Panc1 (cell line): ENCODE measurements at regions not wholly inside any gene's neighbourhood (a gene's known extent, or its start where the extent isn't known, plus 50 kb on each side); places are given as distances from the start of the nearest gene placed in this dataset.
"Not testable (repeated sequence)": the region's sequence is repeated elsewhere in the genome, so short reads cannot be mapped to it uniquely, and the experiment has no call there.

Experiments used
- ATAC-seq: fragments of 200-7000 bp; cut with Tn5 transposase; 2 replicates; pipeline ENCODE4 v1.9.1; 2020; ENCODE audit warnings: mild to moderate bottlenecking, moderate library complexity
- BruUV-seq: library from RNA; stranded (reverse); fragments of 400-500 nt; replicated peaks from 2 replicates; lab custom pipeline; 2021; lab: Mats Ljungman, UMichigan
- CTCF ChIA-PET: fragments of 300-600 bp; sonication (Branson Sonifier 250); formaldehyde crosslinking; loops from one replicate; lab custom pipeline; 2022; ENCODE audit warnings: antibody characterized with exemption; lab: Charles Lee
- POLR2A ChIA-PET: fragments of 300-600 bp; sonication (Branson Sonifier 250); formaldehyde crosslinking; loops from one replicate; lab custom pipeline; 2022; ENCODE audit warnings: antibody characterized with exemption; lab: Charles Lee
- DNase-seq: peaks from one replicate; pipeline ENCODE4 v3.0.0-alpha.2; 2010; ENCODE audit warnings: low read depth, low spot score
- H3K27ac ChIP-seq: 2 replicates; pipeline ENCODE4 v1.5.1; 2011; ENCODE audit warnings: mild to moderate bottlenecking, low read length, inconsistent platforms
- H3K27me3 ChIP-seq: fragments of 200-500 bp; sonication (Bioruptor generic); 2 replicates; pipeline ENCODE4 v1.6.0; 2014; ENCODE audit warnings: low read length, inconsistent platforms; ENCODE audit not compliant: control insufficient read depth, insufficient read depth
- H3K36me3 ChIP-seq: fragments of 200-500 bp; sonication (Bioruptor generic); 2 replicates; pipeline ENCODE4 v1.5.1; 2014; ENCODE audit warnings: inconsistent platforms, mild to moderate bottlenecking, low read length, moderate library complexity; ENCODE audit not compliant: control insufficient read depth, insufficient read depth
- H3K4me1 ChIP-seq: 2 replicates; pipeline ENCODE4 v1.5.1; 2011; ENCODE audit warnings: inconsistent platforms, mild to moderate bottlenecking, low read length, moderate library complexity; ENCODE audit not compliant: control insufficient read depth, insufficient read depth
- H3K4me3 ChIP-seq, 2 experiments: 2 replicates each; pipeline ENCODE4 v1.5.1; 2011 to 2012; ENCODE audit warnings: low read depth in 2 of 2, low read length in 2 of 2, mild to moderate bottlenecking in 2 of 2, inconsistent platforms in 1 of 2, moderate library complexity in 1 of 2
- H3K9me3 ChIP-seq: fragments of 200-500 bp; sonication (Bioruptor generic); 2 replicates; pipeline ENCODE4 v1.5.1; 2014; ENCODE audit warnings: low read depth, mild to moderate bottlenecking, inconsistent platforms, low read length, moderate library complexity; ENCODE audit not compliant: control insufficient read depth, insufficient read depth
- CTCF ChIP-seq: fragments of 450-650 bp; IDR thresholded peaks from 2 replicates; pipeline ENCODE4 v1.5.1; 2017; ENCODE audit warnings: mild to moderate bottlenecking
- REST ChIP-seq, 2 experiments: IDR thresholded peaks; 2 replicates each; pipeline ENCODE4 v1.6.1; 2011 to 2012; ENCODE audit warnings: low read depth in 2 of 2, control low read depth in 1 of 2, low read length in 1 of 2, mild to moderate bottlenecking in 1 of 2, moderate library complexity in 1 of 2; ENCODE audit not compliant: insufficient read depth in 1 of 2
- SIN3A ChIP-seq: IDR thresholded peaks from 2 replicates; pipeline ENCODE4 v1.6.1; 2012; ENCODE audit warnings: low read depth, mild to moderate bottlenecking, low read length, moderate library complexity, borderline replicate concordance; ENCODE audit not compliant: insufficient read depth
- in situ Hi-C: cut with HindIII; loops from 2 replicates; pipeline ENCODE4 v1.10.0; 2016; ENCODE audit warnings: low sequenced_read_pairs, low pct_unique_long_range_greater_than_20kb
- intact Hi-C: fragments of 100-400 bp; cut with micrococcal nuclease; formaldehyde crosslinking; loops from one replicate; pipeline ENCODE4 v1.10.0; 2022; ENCODE audit not compliant: unreplicated experiment

- DNase-seq (no peak), ATAC-seq (no peak)
- Histone ChIP-seq H3K36me3 (no peaks in the 10 kb centered on the region), H3K27me3 (no peaks in the 10 kb centered on the region), H3K9me3 (no peaks in the 10 kb centered on the region), H3K27ac (no peak overlapping the region), H3K4me1 (no peaks in the 10 kb centered on the region), H3K4me3 (no peak overlapping the region)
- intact Hi-C loops, result no loop called here
- CTCF ChIA-PET, result no interaction called here
- in situ Hi-C loops, result no loop called here
- TF ChIP-seq SIN3A (no peak), REST (IDR thresholded peaks at IDR 0.05; ENCODE audit: insufficient read depth in 1 of 2, low read depth in 2 of 2, low read length in 1 of 2) (no peak)
- POLR2A ChIA-PET, result no interaction called here
- BruUV-seq, result no TSS peak
Observed at GRCh38 chr3:75254685-75255084, 409.4 kb upstream of the FRG2C start.

GRCh38 chr3:75258825-75259683 is 405.1 kb upstream of the FRG2C start:
- intact Hi-C loops, H3K27me3 ChIP-seq, POLR2A ChIA-PET, H3K4me1 ChIP-seq, H3K4me3 ChIP-seq, CTCF ChIA-PET, H3K27ac ChIP-seq, BruUV-seq, in situ Hi-C loops, DNase-seq, H3K36me3 ChIP-seq, H3K9me3 ChIP-seq: not testable (repeated sequence)
- ATAC-seq, result peak; percentile 70; the same call in 1 of the 2 replicates
- TF ChIP-seq CTCF, result peak; percentile 48; the same call in 1 of the 2 replicates

DNA sequence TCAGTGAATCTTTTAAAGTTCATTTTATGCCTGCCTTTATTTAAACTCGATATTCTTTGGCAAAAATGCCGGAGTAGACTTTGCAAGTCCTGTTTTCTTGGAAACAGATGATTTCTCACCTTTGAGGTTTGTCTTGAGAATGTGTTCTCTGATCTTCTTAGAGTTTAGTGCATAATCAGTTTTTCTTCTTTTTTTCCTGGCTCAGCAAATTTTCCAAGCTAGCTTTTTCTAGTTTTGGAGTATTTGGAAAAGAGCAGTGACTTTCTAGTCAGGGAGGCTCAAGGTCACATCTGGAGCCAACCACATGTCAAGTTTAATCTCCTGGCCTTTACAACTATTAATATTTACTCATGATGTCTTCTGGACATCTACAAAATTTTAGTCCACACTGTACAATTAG is 403.2 kb upstream of the FRG2C start:
- H3K4me1 ChIP-seq, H3K36me3 ChIP-seq, H3K27ac ChIP-seq, H3K9me3 ChIP-seq, H3K4me3 ChIP-seq, H3K27me3 ChIP-seq, POLR2A ChIA-PET, BruUV-seq, DNase-seq, intact Hi-C loops, in situ Hi-C loops, ATAC-seq, CTCF ChIA-PET: not testable (repeated sequence)
